PC-3 (cell line): ENCODE measurements at regions not wholly inside any gene's neighbourhood (a gene's known extent, or its start where the extent isn't known, plus 50 kb on each side); places are given as distances from the start of the nearest gene placed in this dataset.

Experiments
- EZH2 ChIP-seq: fragments of 300-600 bp; sonication (generic); IDR thresholded peaks from one replicate; pipeline ENCODE4 v1.6.1; 2017; ENCODE audit warnings: antibody characterized with exemption, mild to moderate bottlenecking, low read length; ENCODE audit not compliant: unreplicated experiment
- EZH2phosphoT487 ChIP-seq: fragments of 300-600 bp; sonication (generic); IDR thresholded peaks from 2 replicates; pipeline ENCODE4 v1.6.1; 2018; ENCODE audit warnings: mild to moderate bottlenecking, antibody characterized with exemption, low read length, borderline replicate concordance
- TF ChIP-seq, protein P1 (sequence below): fragments of 300-600 bp; sonication (generic); conservative IDR thresholded peaks from 2 replicates; pipeline ENCODE4 v1.5.1; 2017; ENCODE audit warnings: antibody characterized with exemption, low read depth, mild to moderate bottlenecking, low read length

DNA sequence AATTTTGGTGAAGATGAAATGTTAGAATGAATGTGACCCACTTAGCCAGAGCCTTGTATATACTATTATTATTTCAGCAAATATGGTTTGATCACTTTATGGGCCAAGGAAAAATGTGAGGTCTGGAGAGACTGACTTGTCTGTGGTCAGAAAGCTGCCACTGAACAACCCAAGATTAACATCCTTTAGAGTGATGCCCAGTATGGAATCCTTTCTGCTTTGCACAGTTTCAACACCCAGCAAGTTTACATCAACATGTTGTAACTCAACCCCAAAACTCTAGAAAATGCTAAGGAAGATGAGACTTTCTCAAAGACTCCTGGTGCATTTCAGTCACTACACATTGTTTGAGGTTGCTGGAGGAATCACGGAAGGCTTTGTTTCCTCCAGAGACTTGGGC is 107.7 kb downstream of the SNX19 start:
- no peak for TF ChIP-seq EZH2
- TF ChIP-seq, protein P1, sequence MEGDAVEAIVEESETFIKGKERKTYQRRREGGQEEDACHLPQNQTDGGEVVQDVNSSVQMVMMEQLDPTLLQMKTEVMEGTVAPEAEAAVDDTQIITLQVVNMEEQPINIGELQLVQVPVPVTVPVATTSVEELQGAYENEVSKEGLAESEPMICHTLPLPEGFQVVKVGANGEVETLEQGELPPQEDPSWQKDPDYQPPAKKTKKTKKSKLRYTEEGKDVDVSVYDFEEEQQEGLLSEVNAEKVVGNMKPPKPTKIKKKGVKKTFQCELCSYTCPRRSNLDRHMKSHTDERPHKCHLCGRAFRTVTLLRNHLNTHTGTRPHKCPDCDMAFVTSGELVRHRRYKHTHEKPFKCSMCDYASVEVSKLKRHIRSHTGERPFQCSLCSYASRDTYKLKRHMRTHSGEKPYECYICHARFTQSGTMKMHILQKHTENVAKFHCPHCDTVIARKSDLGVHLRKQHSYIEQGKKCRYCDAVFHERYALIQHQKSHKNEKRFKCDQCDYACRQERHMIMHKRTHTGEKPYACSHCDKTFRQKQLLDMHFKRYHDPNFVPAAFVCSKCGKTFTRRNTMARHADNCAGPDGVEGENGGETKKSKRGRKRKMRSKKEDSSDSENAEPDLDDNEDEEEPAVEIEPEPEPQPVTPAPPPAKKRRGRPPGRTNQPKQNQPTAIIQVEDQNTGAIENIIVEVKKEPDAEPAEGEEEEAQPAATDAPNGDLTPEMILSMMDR = no peak
- no peak for TF ChIP-seq EZH2phosphoT487
